Right atrium auricular region (tissue), 2 donors: ENCODE measurements at regions not wholly inside any gene's neighbourhood (a gene's known extent, or its start where the extent isn't known, plus 50 kb on each side); places are given as distances from the start of the nearest gene placed in this dataset.

Experiments used
- DNase-seq: peaks from one replicate; pipeline ENCODE4 v3.0.0-alpha.2; 2019; ENCODE audit warnings: low spot score
- H3K27ac ChIP-seq, 2 donors: fragments of 200-600 bp; sonication (generic); 1 replicate in 1 of 2; 2 replicates in 1 of 2; pipeline ENCODE4 v1.5.1; 2016 to 2019
- H3K27me3 ChIP-seq, 2 donors: fragments of 200-600 bp; sonication (generic); one replicate each; pipeline versions ENCODE4 v1.5.1 to v1.6.0; 2017 to 2019
- H3K36me3 ChIP-seq: fragments of 200-600 bp; sonication (generic); one replicate; pipeline ENCODE4 v1.5.1; 2016
- H3K4me1 ChIP-seq, 2 donors: fragments of 200-600 bp; sonication (generic); one replicate each; pipeline versions ENCODE4 v1.5.1 to v1.6.0; 2017 to 2019
- H3K4me3 ChIP-seq, 2 donors: fragments of 200-600 bp; sonication (generic); 1 replicate in 1 of 2; 2 replicates in 1 of 2; pipeline ENCODE4 v1.5.1; 2017 to 2019; ENCODE audit warnings: mild to moderate bottlenecking in 1 of 2, moderate library complexity in 1 of 2
- H3K9me3 ChIP-seq, 2 donors: fragments of 200-600 bp; sonication (generic); one replicate each; pipeline ENCODE4 v1.5.1; 2019
- CTCF ChIP-seq, 2 donors: fragments of 200-600 bp; sonication (generic); IDR thresholded peaks; one replicate each; pipeline ENCODE4 v1.5.1; 2019; ENCODE audit warnings: antibody characterized with exemption in 2 of 2

DNA sequence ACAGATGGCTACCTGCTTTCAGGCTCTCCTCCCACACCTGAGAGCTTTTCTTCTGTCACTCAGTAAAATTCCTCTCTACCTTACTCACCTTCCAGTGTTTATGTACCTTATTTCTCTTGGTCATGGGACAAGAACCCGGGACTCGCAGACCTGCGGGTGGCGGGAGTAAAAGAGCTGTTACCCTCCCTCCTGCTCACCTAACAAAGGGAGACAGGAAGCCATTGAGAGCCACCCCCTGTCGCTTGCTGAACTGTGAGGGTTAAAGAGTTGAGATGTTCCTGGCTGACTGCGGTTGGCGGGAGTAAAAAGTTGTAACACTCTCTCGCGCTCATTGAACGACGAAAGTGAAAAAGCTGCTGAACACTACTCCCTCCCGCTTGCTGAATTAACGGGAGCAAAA is 1935.1 kb upstream of the FLRT2 start:
- Histone ChIP-seq H3K9me3 (no peaks in the 10 kb centered on the region), H3K36me3 (no peaks in the 10 kb centered on the region), H3K27ac (no peak overlapping the region), H3K4me3 (no peak overlapping the region), H3K27me3 (no peaks in the 10 kb centered on the region), H3K4me1 (no peaks in the 10 kb centered on the region)
- no peak for TF ChIP-seq CTCF (IDR thresholded peaks at IDR 0.05)
- no peak for DNase-seq

GRCh38 chr14:83607682-83608081 is 1922.3 kb upstream of the FLRT2 start:
- DNase-seq: no peak
- H3K36me3 ChIP-seq: no peaks in the 10 kb centered on the region
- no peaks in the 10 kb centered on the region for H3K27me3 ChIP-seq
- no peak for TF ChIP-seq CTCF (IDR thresholded peaks at IDR 0.05)
- H3K4me1 ChIP-seq: no peaks in the 10 kb centered on the region
- H3K4me3 ChIP-seq: no peak overlapping the region
- H3K9me3 ChIP-seq: peaks cover 0 to 6% of the 10 kb centered on the region in 2 donors
- no peak overlapping the region for H3K27ac ChIP-seq

- no peak overlapping the region for H3K4me3 ChIP-seq
- no peak for TF ChIP-seq CTCF (IDR thresholded peaks at IDR 0.05)
- no peaks in the 10 kb centered on the region for H3K27me3 ChIP-seq
- no peak overlapping the region for H3K27ac ChIP-seq
- no peaks in the 10 kb centered on the region for H3K36me3 ChIP-seq
- H3K4me1 ChIP-seq: no peaks in the 10 kb centered on the region
- no peaks in the 10 kb centered on the region for H3K9me3 ChIP-seq
- DNase-seq: no peak
Observed at GRCh38 chr14:83611491-83611890, 1918.5 kb upstream of the FLRT2 start.

- no peak for TF ChIP-seq CTCF (IDR thresholded peaks at IDR 0.05)
- no peaks in the 10 kb centered on the region for H3K9me3 ChIP-seq
- no peak for DNase-seq
- H3K27ac ChIP-seq: no peak overlapping the region
- no peaks in the 10 kb centered on the region for H3K27me3 ChIP-seq
- H3K36me3 ChIP-seq: no peaks in the 10 kb centered on the region
- no peak overlapping the region for H3K4me3 ChIP-seq
- H3K4me1 ChIP-seq: no peaks in the 10 kb centered on the region
Observed at GRCh38 chr14:83611906-83612390, 1918.0 kb upstream of the FLRT2 start.

DNA sequence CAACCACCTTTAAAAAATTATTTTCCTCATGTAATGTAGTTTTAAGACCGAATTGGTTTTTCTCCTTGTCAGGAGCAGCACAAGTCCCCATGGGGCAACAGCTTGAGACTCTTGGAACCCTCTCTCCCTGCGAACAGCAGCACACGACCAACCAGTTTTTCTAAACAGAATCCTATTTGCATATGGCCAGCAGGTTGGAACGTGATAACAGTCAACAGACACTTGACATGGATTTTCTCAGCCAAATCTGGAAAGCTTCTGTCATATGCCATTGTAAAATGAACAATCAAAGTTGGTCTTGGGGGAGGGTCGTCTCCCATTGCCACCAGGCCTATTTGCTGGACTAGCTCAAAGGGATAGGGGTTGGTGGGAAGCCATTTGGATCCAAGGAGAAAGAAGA is 1915.0 kb upstream of the FLRT2 start:
- TF ChIP-seq CTCF (IDR thresholded peaks at IDR 0.05): no peak
- no peak overlapping the region for H3K27ac ChIP-seq
- no peak overlapping the region for H3K4me3 ChIP-seq
- H3K27me3 ChIP-seq: no peaks in the 10 kb centered on the region
- H3K9me3 ChIP-seq: no peaks in the 10 kb centered on the region
- no peak for DNase-seq
- H3K36me3 ChIP-seq: no peaks in the 10 kb centered on the region
- no peaks in the 10 kb centered on the region for H3K4me1 ChIP-seq

DNA sequence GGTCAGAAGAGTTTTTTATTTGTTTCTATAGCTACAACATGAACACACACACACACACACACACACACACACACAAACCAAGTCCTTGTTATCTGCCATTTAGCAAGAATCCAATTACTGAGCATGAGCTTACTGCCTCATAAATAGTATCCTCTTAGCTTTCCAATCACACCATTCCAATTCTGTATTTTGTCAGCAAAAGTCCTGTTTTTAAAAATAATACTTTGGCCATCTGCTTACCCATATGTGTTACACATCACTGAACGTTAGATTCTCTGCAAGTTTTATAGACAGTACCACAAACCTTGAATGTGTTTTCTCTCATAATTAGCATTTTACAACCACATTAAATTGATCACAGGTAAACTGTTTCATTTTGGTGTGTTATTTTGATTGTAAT is 1905.4 kb upstream of the FLRT2 start:
- Histone ChIP-seq H3K9me3 (no peaks in the 10 kb centered on the region), H3K27ac (no peak overlapping the region), H3K4me1 (no peaks in the 10 kb centered on the region), H3K36me3 (no peaks in the 10 kb centered on the region), H3K4me3 (no peak overlapping the region), H3K27me3 (no peaks in the 10 kb centered on the region)
- TF ChIP-seq CTCF (IDR thresholded peaks at IDR 0.05): no peak
- no peak for DNase-seq
